Activated T-cell treated with anti-CD3 and anti-CD28 coated beads, Interleukin-2, amount 50 U/mL, for 4 hours (primary cell): ENCODE measurements at regions not wholly inside any gene's neighbourhood (a gene's known extent, or its start where the extent isn't known, plus 50 kb on each side); places are given as distances from the start of the nearest gene placed in this dataset.

ENCODE experiments used
- ATAC-seq, 2 donors: fragments of 200-7000 bp; cut with Tn5 transposase; one replicate each; pipeline ENCODE4 v1.10.0; 2021
- DNase-seq: peaks from one replicate; pipeline ENCODE4 v3.0.0-alpha.2; 2020
- H3K27me3 Mint-ChIP-seq: one replicate; pipeline ENCODE4 v1.8.0; 2021; ENCODE audit warnings: low read depth, mixed read lengths
- H3K36me3 Mint-ChIP-seq: one replicate; pipeline ENCODE4 v1.8.0; 2022; ENCODE audit warnings: mixed read lengths; ENCODE audit not compliant: insufficient read depth
- H3K4me1 Mint-ChIP-seq: one replicate; pipeline ENCODE4 v1.8.0; 2021; ENCODE audit warnings: low read depth, mixed read lengths
- H3K4me3 Mint-ChIP-seq: one replicate; pipeline ENCODE4 v1.8.0; 2021; ENCODE audit warnings: mild to moderate bottlenecking, moderate library complexity, mixed read lengths
- H3K9me3 Mint-ChIP-seq: one replicate; pipeline ENCODE4 v1.8.0; 2021; ENCODE audit warnings: mixed read lengths

DNA sequence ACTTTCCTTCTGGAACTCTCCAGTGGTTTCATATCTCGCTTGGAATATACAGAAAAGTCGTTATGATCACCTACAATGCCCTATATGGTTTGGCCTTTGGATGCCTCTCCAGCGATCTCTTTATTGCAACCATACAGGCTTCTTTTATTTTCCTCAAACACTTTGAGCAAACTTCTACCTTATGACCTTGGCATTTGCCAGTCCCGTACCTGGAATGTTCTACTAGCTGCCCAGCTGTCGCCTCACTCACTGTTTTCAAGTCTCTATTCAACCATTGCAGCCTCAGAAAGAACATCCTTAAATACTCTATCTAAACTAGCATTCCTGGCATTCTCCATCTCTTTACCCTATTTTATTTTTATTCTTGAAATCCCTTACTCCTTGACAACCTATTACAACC, 50.4 kb upstream of the NEDD9 start:
- no peak overlapping the region for H3K4me3 Mint-ChIP-seq
- peaks cover 24% of the 10 kb centered on the region for H3K4me1 Mint-ChIP-seq
- H3K36me3 Mint-ChIP-seq, result peaks cover 24% of the 10 kb centered on the region
- no peaks in the 10 kb centered on the region for H3K9me3 Mint-ChIP-seq
- ATAC-seq (no peak), DNase-seq (no peak)
- no peaks in the 10 kb centered on the region for H3K27me3 Mint-ChIP-seq
